WTC11 (cell line): ENCODE measurements at regions not wholly inside any gene's neighbourhood (a gene's known extent, or its start where the extent isn't known, plus 50 kb on each side); places are given as distances from the start of the nearest gene placed in this dataset.
A peak's percentile ranks its signal among the peaks of the same experiment; 100 is the strongest.
"Not testable (repeated sequence)": the region's sequence is repeated elsewhere in the genome, so short reads cannot be mapped to it uniquely, and the experiment has no call there.

Experiments
- ATAC-seq: fragments of 200-7000 bp; cut with Tn5 transposase; 2 replicates; pipeline ENCODE4 v1.10.0; 2021; ENCODE audit warnings: mild to moderate bottlenecking, moderate library complexity
- CTCF ChIA-PET: fragments of 300-600 bp; sonication (Branson Sonifier 250); formaldehyde crosslinking; loops from one replicate; lab custom pipeline; 2021; ENCODE audit warnings: antibody characterized with exemption; lab: Charles Lee
- POLR2A ChIA-PET: fragments of 350-600 bp; sonication (Branson Sonifier 250); formaldehyde crosslinking; loops from one replicate; lab custom pipeline; 2021; ENCODE audit warnings: antibody characterized with exemption; lab: Charles Lee
- DNase-seq: peaks from one replicate; pipeline ENCODE4 v3.0.0; 2021; ENCODE audit warnings: low spot score
- H3K27ac Mint-ChIP-seq: 2 replicates; pipeline ENCODE4 v1.8.0; 2021; ENCODE audit warnings: mixed read lengths
- H3K27me3 Mint-ChIP-seq: 2 replicates; pipeline ENCODE4 v1.8.0; 2021; ENCODE audit warnings: low read depth, mild to moderate bottlenecking, moderate library complexity, mixed read lengths
- H3K36me3 Mint-ChIP-seq: 2 replicates; pipeline ENCODE4 v1.8.0; 2021; ENCODE audit warnings: mixed read lengths
- H3K4me1 Mint-ChIP-seq: 2 replicates; pipeline ENCODE4 v1.8.0; 2022; ENCODE audit warnings: mixed read lengths
- H3K4me3 Mint-ChIP-seq: 2 replicates; pipeline ENCODE4 v1.8.0; 2021; ENCODE audit warnings: mild to moderate bottlenecking, moderate library complexity, mixed read lengths
- H3K9me3 Mint-ChIP-seq: 2 replicates; pipeline ENCODE4 v1.8.0; 2021; ENCODE audit warnings: mixed read lengths
- AFF4 ChIP-seq: sonication (generic); formaldehyde crosslinking; IDR thresholded peaks from 2 replicates; pipeline ENCODE4 v1.8.1; 2023; ENCODE audit warnings: mild to moderate bottlenecking, missing genetic modification reagents, borderline replicate concordance
- CREM ChIP-seq: sonication (generic); formaldehyde crosslinking; IDR thresholded peaks from 2 replicates; pipeline ENCODE4 v1.8.1; 2022; ENCODE audit warnings: mild to moderate bottlenecking, missing genetic modification reagents, moderate library complexity
- CTCF ChIP-seq: fragments of 200-600 bp; IDR thresholded peaks from 2 replicates; pipeline ENCODE4 v1.8.0; 2022; ENCODE audit warnings: antibody characterized with exemption
- ESRRA ChIP-seq: sonication (generic); formaldehyde crosslinking; IDR thresholded peaks from 2 replicates; pipeline ENCODE4 v1.8.1; 2022; ENCODE audit warnings: mild to moderate bottlenecking, missing genetic modification reagents, borderline replicate concordance
- HMGA2 ChIP-seq: fragments of 250-450 bp; sonication (Bioruptor Pico); IDR thresholded peaks from 2 replicates; pipeline ENCODE4 v1.4.0; 2021; ENCODE audit warnings: mild to moderate bottlenecking, moderate library complexity
- KAT7 ChIP-seq: sonication (generic); formaldehyde crosslinking; IDR thresholded peaks from 2 replicates; pipeline ENCODE4 v1.8.1; 2023; ENCODE audit warnings: missing genetic modification reagents, mild to moderate bottlenecking, borderline replicate concordance
- MXD4 ChIP-seq: fragments of 250-450 bp; sonication (Bioruptor Pico); IDR thresholded peaks from 2 replicates; pipeline ENCODE4 v1.8.0; 2021; ENCODE audit warnings: mild to moderate bottlenecking, moderate library complexity, borderline replicate concordance
- PREB ChIP-seq: sonication (generic); formaldehyde crosslinking; IDR thresholded peaks from 2 replicates; pipeline ENCODE4 v1.8.1; 2022; ENCODE audit warnings: mild to moderate bottlenecking, missing genetic modification reagents, moderate library complexity, borderline replicate concordance
- STAT6 ChIP-seq: sonication (generic); formaldehyde crosslinking; conservative IDR thresholded peaks from 2 replicates; pipeline ENCODE4 v1.8.1; 2023; ENCODE audit warnings: mild to moderate bottlenecking, low read depth, missing genetic modification reagents, moderate library complexity
- ZNF396 ChIP-seq: fragments of 250-450 bp; sonication (Bioruptor Pico); IDR thresholded peaks from 2 replicates; pipeline ENCODE4 v1.8.0; 2021; ENCODE audit warnings: mild to moderate bottlenecking, moderate library complexity, borderline replicate concordance
- TF ChIP-seq, protein P1 (sequence below): fragments of 250-450 bp; sonication (Bioruptor Pico); IDR thresholded peaks from 2 replicates; pipeline ENCODE4 v1.9.0; 2021; ENCODE audit warnings: moderate library complexity, mild to moderate bottlenecking, inconsistent platforms, borderline replicate concordance
- TF ChIP-seq, protein P2 (sequence below): sonication (generic); formaldehyde crosslinking; IDR thresholded peaks from 2 replicates; pipeline ENCODE4 v1.8.1; 2023; ENCODE audit warnings: mild to moderate bottlenecking, missing genetic modification reagents
- TF ChIP-seq, protein P3 (sequence below): sonication (generic); formaldehyde crosslinking; IDR thresholded peaks from 2 replicates; pipeline ENCODE4 v1.8.0; 2022; ENCODE audit warnings: mild to moderate bottlenecking, missing genetic modification reagents
- TF ChIP-seq, protein P4 (sequence below): sonication (generic); formaldehyde crosslinking; IDR thresholded peaks from 2 replicates; pipeline ENCODE4 v1.8.1; 2023; ENCODE audit warnings: mild to moderate bottlenecking, missing genetic modification reagents

DNA sequence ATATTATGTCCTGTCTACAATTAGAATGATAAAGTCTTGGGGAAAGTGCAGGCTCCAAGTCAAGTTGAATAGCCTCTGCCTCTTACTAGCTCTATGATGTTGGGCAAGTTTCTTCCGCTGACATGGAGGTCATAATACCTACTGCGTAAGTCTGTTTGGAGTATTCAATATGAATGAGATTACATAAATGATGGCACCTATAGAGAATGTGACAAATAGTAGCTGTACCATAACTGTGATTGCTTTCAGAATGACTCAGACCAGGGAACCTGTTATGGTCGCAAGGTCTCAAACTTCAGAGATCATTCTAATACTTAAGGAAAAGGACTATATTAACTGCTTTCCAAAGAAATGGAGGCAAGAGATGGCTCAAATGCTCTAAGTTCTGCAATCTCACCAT, 94.0 kb upstream of the ABCA1 start:
- Mint-ChIP-seq H3K9me3 (peaks cover 6% of the 10 kb centered on the region; the same call in 1 of the 2 replicates), H3K4me1 (peaks cover 5% of the 10 kb centered on the region), H3K27ac (no peak overlapping the region), H3K4me3 (no peak overlapping the region), H3K27me3 (no peaks in the 10 kb centered on the region), H3K36me3 (no peaks in the 10 kb centered on the region)
- ChIA-PET POLR2A (no interaction called here), CTCF (no interaction called here)
- TF ChIP-seq CREM (CRISPR knock-in tag) (no peak), KAT7 (CRISPR knock-in tag) (no peak)
- TF ChIP-seq, protein P1, sequence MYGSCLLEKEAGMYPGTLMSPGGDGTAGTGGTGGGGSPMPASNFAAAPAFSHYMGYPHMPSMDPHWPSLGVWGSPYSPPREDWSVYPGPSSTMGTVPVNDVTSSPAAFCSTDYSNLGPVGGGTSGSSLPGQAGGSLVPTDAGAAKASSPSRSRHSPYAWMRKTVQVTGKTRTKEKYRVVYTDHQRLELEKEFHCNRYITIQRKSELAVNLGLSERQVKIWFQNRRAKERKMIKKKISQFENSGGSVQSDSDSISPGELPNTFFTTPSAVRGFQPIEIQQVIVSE (CRISPR knock-in tag): no peak
- TF ChIP-seq, protein P2, sequence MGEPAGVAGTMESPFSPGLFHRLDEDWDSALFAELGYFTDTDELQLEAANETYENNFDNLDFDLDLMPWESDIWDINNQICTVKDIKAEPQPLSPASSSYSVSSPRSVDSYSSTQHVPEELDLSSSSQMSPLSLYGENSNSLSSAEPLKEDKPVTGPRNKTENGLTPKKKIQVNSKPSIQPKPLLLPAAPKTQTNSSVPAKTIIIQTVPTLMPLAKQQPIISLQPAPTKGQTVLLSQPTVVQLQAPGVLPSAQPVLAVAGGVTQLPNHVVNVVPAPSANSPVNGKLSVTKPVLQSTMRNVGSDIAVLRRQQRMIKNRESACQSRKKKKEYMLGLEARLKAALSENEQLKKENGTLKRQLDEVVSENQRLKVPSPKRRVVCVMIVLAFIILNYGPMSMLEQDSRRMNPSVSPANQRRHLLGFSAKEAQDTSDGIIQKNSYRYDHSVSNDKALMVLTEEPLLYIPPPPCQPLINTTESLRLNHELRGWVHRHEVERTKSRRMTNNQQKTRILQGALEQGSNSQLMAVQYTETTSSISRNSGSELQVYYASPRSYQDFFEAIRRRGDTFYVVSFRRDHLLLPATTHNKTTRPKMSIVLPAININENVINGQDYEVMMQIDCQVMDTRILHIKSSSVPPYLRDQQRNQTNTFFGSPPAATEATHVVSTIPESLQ (CRISPR knock-in tag): no peak
- no peak for ATAC-seq
- no peak for DNase-seq

DNA sequence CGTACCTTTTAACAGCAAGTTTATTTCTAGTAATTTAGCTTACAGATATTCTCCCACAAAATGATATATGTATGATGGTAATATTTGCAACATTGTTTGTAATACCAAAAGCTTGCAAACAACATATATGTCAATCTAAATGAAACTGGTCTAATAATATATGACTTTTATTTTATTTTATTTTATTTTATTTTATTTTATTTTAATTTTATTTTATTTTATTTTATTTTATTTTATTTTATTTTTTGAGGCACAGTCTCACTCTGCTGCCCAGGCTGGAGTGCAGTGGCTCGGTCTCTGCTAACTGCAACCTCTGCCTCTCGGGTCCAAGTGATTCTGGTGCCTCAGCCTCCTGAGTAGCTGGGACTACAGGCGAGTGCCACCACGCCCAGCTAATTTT, 94.6 kb upstream of the ABCA1 start:
- H3K27me3 Mint-ChIP-seq, H3K36me3 Mint-ChIP-seq, H3K27ac Mint-ChIP-seq, H3K4me3 Mint-ChIP-seq, H3K9me3 Mint-ChIP-seq, ATAC-seq, POLR2A ChIA-PET, DNase-seq, H3K4me1 Mint-ChIP-seq: not testable (repeated sequence)
- CTCF ChIA-PET: interaction anchor here (1.8 kb wide), 1 partner anchor 159 kb away, joined by 5 read pairs; no protein-coding TSS in a partner anchor
- TF ChIP-seq HMGA2 (CRISPR knock-in tag): peak; percentile 93; the same call in 1 of the 2 replicates

DNA sequence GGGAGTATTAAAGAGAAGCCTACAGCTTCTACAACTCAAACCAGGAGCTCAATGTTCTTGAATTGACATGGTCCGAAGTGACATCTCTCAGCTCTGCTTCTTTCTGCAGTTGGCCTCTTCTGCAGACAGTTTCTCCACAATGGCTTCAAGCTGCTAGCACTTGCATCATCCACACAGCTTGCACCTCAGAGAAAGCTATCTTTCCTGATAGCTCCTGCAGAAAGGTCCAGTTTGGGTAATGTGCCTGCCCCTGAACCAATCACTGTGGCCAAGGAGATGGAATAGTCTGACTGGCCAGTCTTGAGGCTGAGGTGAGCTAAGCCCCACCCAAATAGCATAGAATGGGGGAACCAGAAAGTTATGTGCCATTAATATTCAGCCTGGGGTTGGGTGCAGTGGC, 95.8 kb upstream of the ABCA1 start:
- Mint-ChIP-seq H3K4me3 (no peak overlapping the region), H3K27me3 (no peaks in the 10 kb centered on the region), H3K9me3 (no peaks in the 10 kb centered on the region), H3K36me3 (no peaks in the 10 kb centered on the region), H3K27ac (no peak overlapping the region), H3K4me1 (peaks cover 5% of the 10 kb centered on the region)
- ATAC-seq (0 out of 2 replicates have a peak, but pooled peaks have one; percentile 20), DNase-seq (no peak)
- ChIA-PET CTCF (interaction anchor here (1.1 to 1.8 kb wide), 2 partner anchors 161 to 221 kb away, joined by 3 to 5 read pairs; partner anchors contain the start of gene SLC44A1), POLR2A (interaction anchor here (0.5 kb wide), 1 partner anchor 11 kb away, joined by 5 read pairs; no protein-coding TSS in a partner anchor)
- TF ChIP-seq AFF4 (CRISPR knock-in tag) (no peak), CTCF (no peak), ESRRA (CRISPR knock-in tag) (no peak), PREB (CRISPR knock-in tag) (no peak), ZNF396 (CRISPR knock-in tag) (no peak), STAT6 (no peak), MXD4 (no peak)
- TF ChIP-seq, protein P3, sequence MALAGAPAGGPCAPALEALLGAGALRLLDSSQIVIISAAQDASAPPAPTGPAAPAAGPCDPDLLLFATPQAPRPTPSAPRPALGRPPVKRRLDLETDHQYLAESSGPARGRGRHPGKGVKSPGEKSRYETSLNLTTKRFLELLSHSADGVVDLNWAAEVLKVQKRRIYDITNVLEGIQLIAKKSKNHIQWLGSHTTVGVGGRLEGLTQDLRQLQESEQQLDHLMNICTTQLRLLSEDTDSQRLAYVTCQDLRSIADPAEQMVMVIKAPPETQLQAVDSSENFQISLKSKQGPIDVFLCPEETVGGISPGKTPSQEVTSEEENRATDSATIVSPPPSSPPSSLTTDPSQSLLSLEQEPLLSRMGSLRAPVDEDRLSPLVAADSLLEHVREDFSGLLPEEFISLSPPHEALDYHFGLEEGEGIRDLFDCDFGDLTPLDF (CRISPR knock-in tag): no peak
- TF ChIP-seq, protein P4, sequence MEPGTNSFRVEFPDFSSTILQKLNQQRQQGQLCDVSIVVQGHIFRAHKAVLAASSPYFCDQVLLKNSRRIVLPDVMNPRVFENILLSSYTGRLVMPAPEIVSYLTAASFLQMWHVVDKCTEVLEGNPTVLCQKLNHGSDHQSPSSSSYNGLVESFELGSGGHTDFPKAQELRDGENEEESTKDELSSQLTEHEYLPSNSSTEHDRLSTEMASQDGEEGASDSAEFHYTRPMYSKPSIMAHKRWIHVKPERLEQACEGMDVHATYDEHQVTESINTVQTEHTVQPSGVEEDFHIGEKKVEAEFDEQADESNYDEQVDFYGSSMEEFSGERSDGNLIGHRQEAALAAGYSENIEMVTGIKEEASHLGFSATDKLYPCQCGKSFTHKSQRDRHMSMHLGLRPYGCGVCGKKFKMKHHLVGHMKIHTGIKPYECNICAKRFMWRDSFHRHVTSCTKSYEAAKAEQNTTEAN (CRISPR knock-in tag): no peak
